Amygdala (tissue), 56 donors: ENCODE measurements at regions not wholly inside any gene's neighbourhood (a gene's known extent, or its start where the extent isn't known, plus 50 kb on each side); places are given as distances from the start of the nearest gene placed in this dataset.

Experiments used
- DNase-seq, 56 donors: peaks; one replicate each; lab custom pipeline; 2025; lab: John Stamatoyannopoulos, UW

DNA sequence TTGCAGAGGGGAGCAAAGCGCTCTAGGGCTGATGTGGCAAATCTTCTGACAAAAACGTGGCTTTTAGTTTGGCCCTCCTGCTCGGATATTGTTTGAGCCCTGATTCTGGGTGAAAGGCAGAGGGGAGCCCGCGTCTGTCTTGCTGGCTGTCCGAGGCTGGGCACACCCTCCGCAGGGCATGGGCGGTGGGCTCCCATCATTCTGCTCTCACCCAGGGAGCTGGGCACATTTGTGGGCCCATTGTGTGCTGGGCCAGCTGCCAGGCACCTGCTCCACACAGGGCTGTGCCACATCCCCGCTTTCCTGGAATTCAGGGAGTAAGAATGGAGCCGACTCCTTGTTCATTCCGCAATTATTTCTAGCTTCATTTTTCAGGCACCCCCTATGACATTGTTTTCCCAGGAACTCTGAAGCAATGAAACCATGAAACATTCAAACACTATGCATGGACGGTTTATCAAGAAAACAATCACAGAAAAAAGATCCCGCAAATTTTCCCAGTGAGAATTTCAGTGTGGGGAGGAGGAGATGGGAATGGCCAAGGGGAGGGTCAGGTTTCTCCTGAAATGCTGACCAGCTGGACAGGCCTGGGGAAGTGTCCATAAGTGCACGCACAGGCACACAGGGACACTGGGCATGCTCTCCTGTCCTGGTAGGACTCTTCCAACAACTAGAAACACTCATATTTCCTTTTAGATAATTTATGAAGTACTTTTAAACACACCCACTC lies 341.1 kb downstream of the CXCL12 start:
- no peak for DNase-seq

DNA sequence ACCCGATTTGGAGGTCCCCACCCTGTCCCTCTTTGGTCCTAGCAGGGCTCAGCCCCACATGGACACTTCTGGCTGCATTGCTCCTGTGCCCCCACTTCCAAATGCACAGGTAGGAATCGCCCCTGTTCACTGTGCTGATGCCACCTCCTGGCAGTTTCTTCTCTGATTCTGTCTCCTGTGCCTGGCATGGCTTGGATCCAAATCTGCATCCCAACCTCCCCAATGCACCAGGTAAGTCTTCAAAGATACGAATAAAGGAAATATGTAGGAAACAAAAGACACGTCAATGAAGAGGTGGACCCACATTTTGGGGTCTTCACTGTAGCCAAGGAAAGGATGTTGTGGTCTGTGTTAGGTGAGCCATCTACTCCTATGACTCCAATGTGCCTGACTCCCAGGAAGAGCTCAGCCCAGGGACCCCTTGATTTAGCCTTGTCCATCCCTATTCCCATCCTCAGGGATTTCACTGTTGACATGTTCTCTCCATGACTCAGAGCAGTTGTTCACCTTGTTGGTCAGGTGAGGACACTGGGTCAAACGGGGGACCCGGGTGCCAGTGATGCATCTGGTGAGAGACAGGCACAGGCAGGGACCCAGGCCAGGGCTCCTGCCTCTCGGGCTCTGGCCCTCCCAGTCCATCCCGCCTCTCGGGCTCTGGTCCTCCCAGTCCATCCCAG lies 341.8 kb downstream of the CXCL12 start:
- no peak for DNase-seq

DNA sequence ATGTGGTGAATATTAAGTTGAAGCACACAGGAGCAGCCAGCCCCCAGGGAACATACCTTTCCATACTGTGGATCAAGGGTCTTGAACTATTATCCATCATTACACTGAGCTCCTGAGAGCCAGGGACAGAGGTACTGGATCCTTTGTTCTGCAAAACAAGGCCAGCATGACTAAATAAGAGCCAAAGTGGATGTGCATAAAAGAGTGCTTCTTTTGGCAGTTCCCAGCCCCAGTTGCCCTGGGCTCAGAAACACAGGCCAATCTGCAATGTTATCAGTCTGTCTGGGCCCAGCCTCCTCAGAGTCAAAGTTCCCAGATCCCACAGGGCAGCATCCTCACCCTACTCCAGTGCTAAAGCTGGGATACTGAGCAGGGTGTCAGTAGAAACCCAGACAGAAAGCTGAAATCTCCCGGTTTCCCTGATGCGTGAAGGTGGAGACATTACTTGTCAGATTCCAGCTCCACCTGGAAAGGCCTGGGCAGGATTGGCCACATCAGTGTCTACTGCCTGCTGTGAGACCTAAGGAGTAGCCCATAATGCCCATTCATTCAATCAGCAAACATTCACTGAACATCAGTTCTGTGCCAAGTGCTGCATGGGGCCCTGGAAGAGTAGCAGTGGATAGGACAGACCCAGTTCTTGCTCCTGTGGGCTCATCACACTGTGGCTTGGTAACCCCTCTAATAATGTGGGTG lies 342.7 kb downstream of the CXCL12 start:
- DNase-seq, result no peak

DNA sequence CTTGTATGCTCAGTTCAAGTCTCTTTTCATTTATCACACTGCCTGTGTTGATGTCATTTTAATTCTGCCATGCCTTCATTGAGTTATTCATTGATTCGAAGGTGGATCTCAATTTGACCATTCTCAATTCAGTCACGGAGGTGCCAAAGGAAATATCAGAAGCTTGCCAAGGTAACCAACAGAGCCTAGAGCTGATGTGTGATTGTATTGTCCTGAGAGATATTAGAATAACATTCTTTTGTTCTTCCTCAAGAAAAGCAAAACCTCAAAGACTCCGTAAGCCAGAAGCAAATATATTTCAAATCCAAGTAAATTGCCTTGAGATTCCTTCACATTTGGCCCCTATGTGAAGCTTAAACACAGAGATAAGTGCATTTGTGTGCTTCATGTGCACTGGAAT lies 345.3 kb downstream of the CXCL12 start:
- DNase-seq, result no peak

DNA sequence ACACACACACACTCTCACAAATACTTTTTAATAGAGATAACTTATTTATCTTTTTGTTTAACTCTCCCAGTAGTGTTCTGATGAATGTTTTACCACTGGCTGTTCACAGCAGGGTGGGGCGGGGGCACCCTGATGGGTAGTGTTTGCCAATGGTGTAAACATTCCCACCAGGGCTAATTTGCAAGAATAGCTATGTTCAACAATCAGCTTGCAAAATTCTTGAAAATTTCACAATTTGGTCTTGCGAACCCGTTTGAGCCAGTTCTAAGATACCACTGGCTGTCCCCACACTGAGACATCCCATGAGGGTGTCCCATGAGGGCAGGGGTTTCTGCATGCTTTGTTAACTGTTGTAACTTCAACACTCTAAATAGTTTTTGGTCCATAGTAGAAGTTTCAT lies 348.5 kb downstream of the CXCL12 start:
- DNase-seq, result no peak

DNA sequence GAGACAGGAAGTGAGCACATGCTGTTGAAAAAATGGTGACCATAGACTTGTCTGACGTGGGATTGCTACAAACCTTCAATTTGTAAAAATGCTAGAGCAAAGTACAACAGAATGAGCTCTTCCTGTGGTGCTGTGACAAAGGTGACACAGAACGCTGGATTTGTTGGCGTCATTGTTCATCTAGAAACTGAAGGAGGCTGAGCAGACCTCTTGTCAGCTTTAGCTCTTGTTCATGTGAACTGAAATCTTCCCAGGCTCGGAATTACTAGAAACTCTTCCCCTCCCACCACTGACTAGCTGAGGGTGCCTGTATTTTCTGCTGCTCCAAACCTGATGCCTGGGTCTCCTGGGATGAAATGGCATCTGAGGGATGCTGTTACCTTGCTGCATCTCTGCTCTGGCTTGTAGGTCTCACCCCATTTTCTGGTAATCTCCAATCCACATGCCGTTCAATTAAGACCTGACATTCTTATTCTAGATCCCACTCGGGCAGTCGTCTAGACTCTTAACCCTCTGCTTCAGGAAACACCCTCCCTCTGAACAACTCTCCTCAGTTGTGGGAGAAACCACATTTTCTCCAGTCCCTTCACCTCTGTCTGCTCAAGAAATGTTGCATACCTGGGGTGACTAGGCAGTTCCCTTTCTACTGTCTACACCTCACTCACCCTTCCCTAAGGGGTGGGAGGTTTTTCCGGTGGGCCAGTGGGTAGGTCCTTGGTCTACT lies 349.3 kb downstream of the CXCL12 start:
- DNase-seq, result no peak

DNA sequence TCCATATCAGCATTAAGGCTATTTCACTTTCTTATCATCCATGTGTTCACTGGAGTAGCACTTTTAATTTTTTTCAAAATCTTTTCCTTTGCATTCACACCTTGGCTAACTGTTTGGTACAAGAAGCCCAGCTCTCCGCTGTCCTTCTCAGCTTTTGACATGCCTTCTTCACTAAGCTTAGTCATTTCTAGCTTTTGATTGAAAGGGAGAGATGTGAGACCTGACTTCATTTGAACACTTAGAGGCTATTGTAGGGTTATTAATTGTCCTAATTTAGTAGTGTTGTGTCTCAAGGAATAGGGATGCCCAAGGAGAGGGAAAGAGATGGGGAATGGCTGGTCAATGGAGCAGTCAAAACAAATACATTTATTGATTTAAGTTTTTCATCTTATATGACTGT lies 350.0 kb downstream of the CXCL12 start:
- DNase-seq, result no peak

DNA sequence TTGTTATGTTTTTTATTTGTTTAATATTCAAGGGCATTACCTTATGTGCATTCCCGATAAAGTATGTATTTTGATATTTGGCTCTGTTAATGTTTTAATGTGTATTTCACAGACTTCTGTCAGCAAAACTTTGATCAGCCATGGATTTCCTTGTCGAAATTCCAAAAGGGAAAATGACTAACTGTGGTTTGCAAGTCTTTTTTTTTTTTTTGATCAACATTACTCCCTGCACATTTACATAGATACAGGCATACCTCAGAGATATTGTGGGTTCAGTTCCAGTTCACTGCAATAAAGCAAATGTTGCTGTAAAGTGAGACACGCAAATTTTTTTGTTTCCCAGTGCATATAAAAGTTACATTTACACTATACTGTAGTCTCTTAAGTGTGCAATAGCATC lies 351.9 kb downstream of the CXCL12 start:
- no peak for DNase-seq

DNA sequence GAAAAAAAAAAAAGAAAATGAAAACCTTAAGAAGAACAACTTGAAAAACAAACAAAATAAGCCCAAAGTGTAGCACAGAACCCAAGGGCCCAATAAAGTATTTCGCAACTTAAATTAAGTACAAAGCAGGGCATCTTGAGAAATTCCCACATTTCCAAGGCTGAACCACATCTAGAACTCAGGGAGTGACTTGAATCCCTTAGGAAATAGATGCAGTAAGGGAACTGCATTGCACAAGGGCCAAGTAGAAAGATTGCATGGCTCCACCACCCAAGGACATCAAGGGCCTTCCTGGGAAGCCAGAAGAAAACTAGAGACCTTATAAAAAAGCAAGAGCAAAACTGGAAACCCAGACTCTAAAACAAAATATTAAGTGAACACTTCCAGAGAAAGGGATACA lies 352.7 kb downstream of the CXCL12 start:
- DNase-seq, result no peak

DNA sequence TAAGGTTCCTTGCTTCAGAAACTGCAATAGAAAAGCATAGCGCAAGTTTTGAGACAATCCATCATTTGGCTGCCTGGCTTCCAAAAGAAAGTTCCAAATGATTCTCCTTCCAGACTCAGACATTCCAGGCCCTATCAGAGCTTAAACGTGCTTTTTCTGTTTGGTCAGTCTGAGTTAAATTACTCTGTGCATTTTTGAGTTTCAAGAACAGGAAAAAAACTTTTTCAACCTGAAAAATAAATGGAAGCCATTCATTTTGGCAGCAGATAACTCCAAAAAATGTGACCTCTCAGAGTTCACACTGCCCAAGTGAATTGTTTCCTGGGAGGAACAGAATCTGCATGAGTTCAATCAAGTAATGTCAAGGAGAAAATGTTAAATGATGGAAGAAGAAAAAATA lies 354.2 kb downstream of the CXCL12 start:
- no peak for DNase-seq

DNA sequence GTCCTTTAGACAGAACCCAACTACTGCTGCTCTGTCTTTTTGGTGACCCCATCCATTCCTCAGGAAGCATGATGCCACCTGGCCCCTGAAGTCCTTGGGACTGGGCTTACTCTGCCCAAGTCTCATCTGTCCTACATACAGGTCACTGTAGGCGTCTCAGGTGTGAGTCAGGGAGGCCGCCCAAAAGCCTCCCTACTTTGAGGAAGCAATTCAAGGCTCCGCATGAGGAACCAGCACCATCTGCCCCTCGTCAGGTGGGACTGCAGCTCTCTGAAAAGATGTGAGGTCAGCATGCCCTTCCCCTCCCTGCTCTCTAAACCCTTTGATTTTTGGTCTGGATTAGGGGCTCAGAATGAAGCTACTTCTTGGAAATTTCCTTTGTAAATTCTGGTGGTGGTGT lies 354.8 kb downstream of the CXCL12 start:
- DNase-seq, result no peak

DNA sequence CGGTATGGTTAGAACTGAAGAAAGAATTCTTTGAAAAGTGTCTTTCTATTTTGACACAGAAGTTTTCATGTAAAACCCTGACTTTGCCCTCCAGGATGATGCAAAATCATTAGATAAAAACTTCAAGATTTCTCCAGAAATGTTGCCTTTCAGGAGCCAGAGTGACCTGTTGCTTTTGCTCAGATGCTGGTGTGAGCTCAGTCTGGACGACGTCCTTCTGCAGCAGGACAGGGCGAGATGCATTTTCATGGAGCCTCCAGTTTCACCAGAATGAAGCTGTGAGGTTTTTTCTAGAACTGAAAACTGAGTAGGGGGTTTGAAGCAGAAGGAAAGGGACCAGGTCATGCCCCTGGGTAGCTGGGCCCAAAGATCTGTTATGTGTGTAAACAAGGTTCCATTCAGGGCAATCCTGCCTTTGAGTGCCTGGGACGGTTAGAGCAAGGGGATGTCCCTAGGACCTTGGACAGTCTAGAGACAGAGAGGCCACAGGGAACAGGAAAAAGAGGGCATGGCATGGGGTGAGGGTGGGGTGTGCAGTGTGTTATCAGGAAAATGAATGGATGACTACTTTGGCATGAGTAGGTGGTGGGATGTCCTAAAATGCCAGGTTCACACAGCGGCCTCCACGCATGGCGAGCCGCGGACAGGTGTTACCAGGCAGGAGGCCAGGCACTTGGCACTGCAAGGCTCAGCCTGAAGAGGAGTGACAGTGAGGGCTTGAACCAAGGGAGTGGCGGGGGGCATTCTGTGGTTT lies 356.3 kb downstream of the CXCL12 start:
- DNase-seq, result no peak

DNA sequence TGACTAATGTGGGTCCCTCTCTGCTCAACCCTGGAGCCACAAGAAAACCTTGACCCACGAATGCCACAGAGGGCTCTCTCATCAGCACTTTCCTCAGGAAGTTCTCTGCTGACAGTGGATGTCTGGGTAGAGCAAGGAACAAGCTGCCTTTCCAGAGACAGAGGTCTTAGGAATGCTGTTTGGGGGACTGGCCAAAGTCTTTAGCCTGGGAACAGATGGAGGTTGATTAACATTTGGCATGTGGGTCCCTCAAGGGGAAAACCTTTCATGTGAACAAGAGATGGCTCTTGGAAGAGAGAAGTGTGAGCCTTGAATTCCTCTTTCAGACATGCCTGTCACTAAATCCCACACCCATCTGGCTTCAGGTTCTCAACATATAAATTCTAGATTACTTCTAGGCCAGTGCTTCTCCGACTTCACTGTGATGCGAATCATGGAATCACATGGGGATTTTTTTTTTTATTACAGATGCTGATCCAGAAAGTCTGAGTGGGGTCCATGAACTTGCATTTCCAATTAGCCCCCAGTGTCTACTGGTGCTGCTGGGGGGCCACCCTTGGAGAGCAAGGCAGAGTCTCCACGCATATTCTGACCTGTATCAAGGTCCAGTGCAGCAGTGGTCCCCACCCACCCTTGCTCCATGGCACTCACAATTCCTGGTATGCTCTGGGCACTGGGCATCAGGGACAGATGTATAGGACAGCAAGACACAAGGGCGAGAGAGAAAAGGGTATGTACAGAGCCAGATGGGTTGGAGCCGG lies 360.4 kb downstream of the CXCL12 start:
- DNase-seq, result no peak

DNA sequence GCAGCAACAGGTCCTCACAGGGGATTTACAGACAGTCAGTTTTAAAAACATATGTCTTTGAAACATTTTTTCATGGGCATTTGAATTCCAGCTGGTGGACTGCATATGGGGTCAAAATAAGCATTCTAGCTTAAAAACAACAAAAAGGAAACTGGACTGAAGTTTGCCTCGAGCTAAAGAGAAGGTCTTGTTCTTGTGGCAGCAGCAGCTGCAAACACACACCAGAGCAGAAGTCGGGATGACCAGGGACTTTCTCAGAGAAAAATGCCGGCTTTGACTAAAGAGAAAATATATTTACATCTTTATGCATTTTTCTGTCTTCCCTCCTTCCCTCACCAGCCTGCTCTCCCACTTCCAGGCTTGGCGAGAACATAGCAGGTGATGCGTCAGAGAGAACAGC lies 361.4 kb downstream of the CXCL12 start:
- DNase-seq, result no peak

DNA sequence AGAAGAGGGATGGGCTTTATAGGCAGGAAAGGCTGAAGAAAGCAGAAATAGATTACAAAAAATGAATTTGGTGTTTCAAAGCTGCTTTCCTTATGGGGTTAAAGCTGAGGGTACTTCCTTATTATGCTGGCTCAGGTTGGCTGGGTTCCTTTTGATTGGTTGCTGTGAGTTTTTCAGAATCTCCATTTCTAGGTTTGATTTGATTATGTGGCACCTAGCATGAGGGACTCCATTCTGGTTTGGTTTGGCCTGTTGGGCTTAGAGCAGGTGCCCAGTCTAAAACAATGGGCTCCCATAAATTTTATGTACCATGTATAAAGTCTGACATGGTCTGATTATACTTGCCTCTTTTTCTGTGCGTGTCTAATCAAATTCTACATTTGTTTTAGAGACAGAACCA lies 362.7 kb downstream of the CXCL12 start:
- DNase-seq, result no peak

DNA sequence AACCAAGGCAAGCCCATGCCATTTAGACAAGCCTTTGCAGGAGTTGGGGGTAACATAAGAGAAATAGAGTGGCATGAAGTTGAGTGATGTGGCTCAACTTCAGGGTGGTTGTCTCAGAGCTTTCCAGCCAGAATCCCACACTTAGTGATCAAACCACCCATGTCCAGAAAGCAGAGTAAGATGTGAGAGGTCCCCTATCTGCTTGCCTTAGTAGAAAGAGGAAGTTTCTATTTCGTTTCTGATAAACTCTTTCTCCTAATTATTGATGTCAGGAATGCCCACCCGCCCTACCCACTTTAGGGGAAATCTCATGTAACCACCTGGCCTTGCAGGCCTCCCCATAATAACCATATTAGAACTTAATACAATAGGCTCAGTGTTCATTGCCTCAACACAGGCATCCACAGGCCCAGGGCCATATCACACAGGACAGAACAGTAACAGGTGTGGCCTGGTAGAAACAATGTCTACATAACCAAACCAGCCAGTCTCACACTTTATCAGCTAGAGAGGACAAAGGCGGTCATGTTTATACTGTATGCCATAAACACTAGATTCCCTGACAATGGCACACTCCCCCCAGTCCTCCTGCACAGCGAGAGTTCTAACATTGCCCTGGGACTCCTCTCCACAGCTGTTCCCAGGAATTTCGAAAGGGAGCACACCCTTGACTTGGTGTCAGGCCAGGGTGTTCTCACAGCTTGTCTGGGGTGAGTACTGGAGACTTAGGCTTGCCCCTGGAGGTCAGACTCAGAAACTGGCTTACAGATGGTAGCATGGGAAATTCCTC lies 364.4 kb downstream of the CXCL12 start:
- no peak for DNase-seq

DNA sequence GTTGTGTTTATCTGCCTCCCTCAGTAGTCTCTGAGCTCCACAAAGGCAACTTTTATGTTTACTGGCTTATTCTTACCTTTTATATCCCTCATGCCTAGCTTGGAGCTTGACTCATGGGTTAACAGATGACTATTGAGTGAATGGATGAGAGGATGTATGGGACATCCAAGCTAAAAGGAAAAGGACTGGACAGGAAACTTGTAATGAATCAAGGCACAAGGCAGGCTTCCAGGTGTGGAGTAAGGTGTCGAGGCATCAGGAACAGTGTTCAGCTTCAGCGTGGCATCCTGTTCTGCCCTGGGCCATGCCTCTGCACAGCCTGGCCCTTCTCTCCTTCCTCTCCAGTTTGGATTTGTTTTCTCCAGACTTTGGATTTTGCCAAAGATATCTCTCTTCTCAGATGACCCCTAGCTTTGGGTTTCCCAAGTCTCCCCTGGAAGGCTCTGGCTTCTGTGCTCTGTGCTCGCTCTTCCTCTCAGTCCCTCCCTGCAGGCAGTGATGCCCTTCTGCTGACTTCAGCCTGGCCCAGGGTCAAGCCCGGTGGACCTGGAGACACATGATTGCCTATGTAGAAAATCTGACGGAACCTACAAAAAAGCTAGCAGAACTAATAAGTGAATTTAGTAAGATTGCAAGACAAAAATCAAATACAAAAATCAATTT lies 367.3 kb downstream of the CXCL12 start:
- no peak for DNase-seq
